ENCODE measurements at regions not wholly inside any gene's neighbourhood (a gene's known extent, or its start where the extent isn't known, plus 50 kb on each side); places are given as distances from the start of the nearest gene placed in this dataset.

- Histone ChIP-seq H3K4me1 (ENCODE audit: insufficient read depth) (no peaks in the 10 kb centered on the region), H3K36me3 (ENCODE audit: insufficient read depth) (no peaks in the 10 kb centered on the region), H3K4me2 (no peak overlapping the region), H3K79me2 (replicated peaks; ENCODE audit: insufficient read depth) (no peaks in the 10 kb centered on the region), H3K9me2 (ENCODE audit: insufficient read depth) (no peaks in the 10 kb centered on the region), H2AFZ (no peak overlapping the region), H3K27me3 (ENCODE audit: insufficient read depth) (no peaks in the 10 kb centered on the region), H3F3A (replicated peaks; ENCODE audit: low read depth) (no peaks in the 10 kb centered on the region), H3K27ac (ENCODE audit: low read depth) (no peak overlapping the region), H4K20me1 (replicated peaks; ENCODE audit: insufficient read depth) (no peaks in the 10 kb centered on the region), H3K4me3 (no peak overlapping the region)
- Mint-ChIP-seq H3K9me3 (no peaks in the 10 kb centered on the region; the same call in 2 of the 3 replicates), H3K4me3 (no peak overlapping the region), H3K36me3 (ENCODE audit: low read depth) (no peaks in the 10 kb centered on the region), H3K27me3 (ENCODE audit: insufficient read depth, low read depth, poor library complexity) (no peaks in the 10 kb centered on the region), H3K4me1 (peaks cover 6% of the 10 kb centered on the region; the same call in 2 of the 3 replicates), H3K27ac (no peak overlapping the region)
- DNase-seq (ENCODE audit: low spot score) (no peak), ATAC-seq (no peak)
- TF ChIP-seq CREB1 (CRISPR knock-in tag; IDR thresholded peaks at IDR 0.05; ENCODE audit: low read depth) = no peak
- no peak for TF ChIP-seq JUNB (IDR thresholded peaks at IDR 0.05; ENCODE audit: unreplicated experiment)
- TF ChIP-seq EZH2phosphoT487 (IDR thresholded peaks at IDR 0.05; ENCODE audit: unreplicated experiment) = no peak
Observed at GRCh38 chr7:156020566-156020965, 208.3 kb upstream of the SHH start.

- H3K27me3 ChIP-seq (ENCODE audit: insufficient read depth) = no peaks in the 10 kb centered on the region
- no peaks in the 10 kb centered on the region for H3F3A ChIP-seq (replicated peaks; ENCODE audit: low read depth)
- ATAC-seq = no peak
- no peak overlapping the region for H3K4me3 ChIP-seq
- H3K36me3 Mint-ChIP-seq (ENCODE audit: low read depth) = no peaks in the 10 kb centered on the region
- no peak overlapping the region for H3K27ac Mint-ChIP-seq
- H3K4me1 Mint-ChIP-seq = peaks cover 6% of the 10 kb centered on the region; the same call in 2 of the 3 replicates
- H3K9me3 Mint-ChIP-seq = no peaks in the 10 kb centered on the region; the same call in 2 of the 3 replicates
- no peaks in the 10 kb centered on the region for H3K36me3 ChIP-seq (ENCODE audit: insufficient read depth)
- H3K79me2 ChIP-seq (replicated peaks; ENCODE audit: insufficient read depth) = no peaks in the 10 kb centered on the region
- H3K4me2 ChIP-seq = no peak overlapping the region
- H4K20me1 ChIP-seq (replicated peaks; ENCODE audit: insufficient read depth) = no peaks in the 10 kb centered on the region
- H3K4me1 ChIP-seq (ENCODE audit: insufficient read depth) = no peaks in the 10 kb centered on the region
- no peak overlapping the region for H3K4me3 Mint-ChIP-seq
- DNase-seq (ENCODE audit: low spot score) = no peak
- no peak overlapping the region for H2AFZ ChIP-seq
- H3K9me2 ChIP-seq (ENCODE audit: insufficient read depth) = no peaks in the 10 kb centered on the region
- H3K27ac ChIP-seq (ENCODE audit: low read depth) = no peak overlapping the region
- H3K27me3 Mint-ChIP-seq (ENCODE audit: insufficient read depth, low read depth, poor library complexity) = peaks cover 2% of the 10 kb centered on the region
- TF ChIP-seq EZH2 (IDR thresholded peaks at IDR 0.05; ENCODE audit: low read depth, unreplicated experiment) (no peak), EZH2phosphoT487 (IDR thresholded peaks at IDR 0.05; ENCODE audit: unreplicated experiment) (no peak), CTCF (conservative IDR thresholded peaks at IDR 0.05; ENCODE audit: low read depth in 2 of 2) (no peak), ZNF462 (CRISPR knock-in tag; IDR thresholded peaks at IDR 0.05) (no peak), STAT1 (IDR thresholded peaks at IDR 0.05; ENCODE audit: unreplicated experiment) (no peak), NANOG (IDR thresholded peaks at IDR 0.05; ENCODE audit: borderline replicate concordance) (no peak), JUNB (IDR thresholded peaks at IDR 0.05; ENCODE audit: unreplicated experiment) (no peak), ZNF114 (CRISPR knock-in tag; IDR thresholded peaks at IDR 0.05) (no peak), ZNF331 (CRISPR knock-in tag; IDR thresholded peaks at IDR 0.05; ENCODE audit: low read depth) (no peak), ETS1 (IDR thresholded peaks at IDR 0.05) (no peak), POLR2AphosphoS5 (IDR thresholded peaks at IDR 0.05; ENCODE audit: low read depth) (no peak)
Observed at GRCh38 chr7:156019776-156020565, 207.7 kb upstream of the SHH start.

Data from GM23338 (cell line).